ENCODE measurements at regions not wholly inside any gene's neighbourhood (a gene's known extent, or its start where the extent isn't known, plus 50 kb on each side); places are given as distances from the start of the nearest gene placed in this dataset.

DNA sequence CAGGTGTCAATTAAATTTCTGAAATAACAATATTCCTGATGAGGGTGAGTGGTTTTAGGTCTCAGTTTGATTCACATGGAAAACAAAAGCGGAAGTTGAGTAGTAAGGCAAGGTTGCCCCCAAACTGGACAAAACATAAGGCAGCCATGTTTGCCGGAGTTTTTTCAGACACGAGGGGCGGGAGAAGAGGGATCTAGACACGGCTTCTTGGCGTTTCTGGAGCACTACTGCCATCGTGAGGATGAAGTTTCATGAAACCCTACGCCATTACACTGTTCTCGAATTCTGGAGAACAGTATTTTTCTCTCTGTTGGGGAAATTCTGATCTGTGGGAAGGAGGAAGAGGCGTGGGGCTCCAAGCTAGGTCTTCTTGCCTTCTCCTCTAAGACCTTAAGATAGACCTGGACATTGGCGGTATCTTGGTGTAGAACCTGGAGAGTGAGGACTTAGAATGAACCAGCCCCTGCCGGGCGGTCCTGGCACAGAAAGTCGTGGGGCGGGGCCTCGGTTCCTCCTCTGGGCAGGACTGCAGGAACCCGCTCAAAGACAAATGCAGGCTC is 160.3 kb downstream of the OR13H1 start:
- DNase-seq = no peak

- DNase-seq = no peak
These were observed 165.7 kb downstream of the OR13H1 start for GRCh38 chrX:131709553-131709952.

- no peak for DNase-seq
These were observed 167.6 kb downstream of the OR13H1 start for GRCh38 chrX:131711478-131711867.

GRCh38 chrX:131723646-131724045 is 179.8 kb downstream of the OR13H1 start:
- no peak for DNase-seq

DNA sequence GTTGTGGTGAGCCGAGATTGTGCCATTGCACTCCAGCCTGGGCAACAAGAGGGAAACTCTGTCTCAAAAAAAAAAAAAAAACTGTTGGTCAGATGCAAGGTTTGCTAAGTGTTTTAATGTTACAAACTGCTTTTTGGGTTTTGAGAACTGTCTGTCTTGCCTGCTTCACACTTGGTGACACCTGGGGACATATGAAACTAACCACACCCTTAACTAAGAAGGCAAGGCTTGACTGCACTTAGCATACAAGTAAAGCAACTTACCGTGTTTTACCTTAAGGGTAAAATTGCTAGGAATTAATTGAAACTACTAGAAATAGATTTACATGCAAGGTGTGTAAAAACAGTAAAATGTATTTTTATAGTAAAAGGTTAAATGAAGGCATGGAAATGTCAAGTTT is 180.4 kb downstream of the OR13H1 start:
- no peak for DNase-seq

- DNase-seq = no peak
These were observed 181.3 kb downstream of the OR13H1 start for GRCh38 chrX:131725001-131725654.

- DNase-seq = no peak
These were observed 183.9 kb downstream of the OR13H1 start for GRCh38 chrX:131727778-131728177.

DNA sequence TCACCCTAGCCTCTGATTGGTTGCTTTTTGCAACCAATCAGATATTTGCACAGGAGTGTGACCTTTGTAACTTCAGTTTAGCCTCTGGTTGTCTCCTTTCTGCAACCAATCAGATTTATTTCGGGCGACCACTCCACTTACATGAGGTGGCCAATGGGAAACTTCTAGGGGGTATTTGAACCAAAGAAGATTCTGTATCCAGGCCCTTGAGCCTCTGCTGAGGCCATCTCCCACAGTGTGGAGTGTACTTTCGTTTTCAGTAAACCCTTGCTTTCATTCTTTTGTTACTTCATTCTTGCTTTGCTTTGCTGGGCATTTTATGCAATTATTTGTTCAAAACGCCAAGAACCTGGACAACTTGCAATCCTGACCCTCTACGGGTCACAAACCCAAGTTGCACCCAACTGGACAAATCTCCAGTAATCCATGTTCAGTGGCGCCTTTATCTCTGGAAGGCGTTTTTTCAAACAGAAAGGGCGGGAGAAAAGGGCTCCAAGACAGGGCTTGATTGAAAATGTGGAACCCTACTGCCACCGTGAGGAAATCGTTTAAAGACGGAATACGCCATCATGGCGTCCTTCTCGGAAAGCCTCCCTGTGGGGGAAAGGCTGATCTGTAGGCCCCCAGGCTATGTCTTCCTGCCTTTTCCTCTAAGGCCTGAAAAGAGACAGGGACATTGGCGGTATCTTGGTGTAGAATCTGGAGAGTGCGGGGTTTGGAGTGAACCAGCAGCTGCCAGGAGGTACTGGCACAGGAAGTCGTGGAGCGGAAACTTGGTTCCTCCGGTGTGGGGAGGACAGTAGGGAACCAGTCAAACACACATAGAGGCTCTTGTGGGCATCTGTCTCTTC is 184.6 kb downstream of the OR13H1 start:
- no peak for DNase-seq

DNA sequence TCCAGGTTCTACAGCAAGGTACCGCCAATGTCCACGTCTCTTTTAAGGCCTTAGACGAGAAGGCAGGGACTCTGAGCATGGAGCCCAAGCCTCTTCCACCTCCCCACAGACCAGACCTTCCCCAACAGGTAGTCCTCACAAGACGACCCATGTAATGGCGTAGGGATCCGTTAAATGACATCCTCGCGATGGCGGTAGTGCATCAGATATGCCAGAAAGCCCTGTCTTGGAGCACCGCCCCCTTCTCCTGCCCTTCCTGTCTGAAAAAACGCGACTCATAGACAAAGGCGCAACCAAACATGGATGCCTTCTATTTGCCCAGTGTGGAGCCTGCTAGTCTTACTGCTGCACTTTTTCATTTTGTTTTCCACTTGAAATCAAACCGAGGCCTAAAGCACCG is 185.4 kb downstream of the OR13H1 start:
- DNase-seq = no peak

DNA sequence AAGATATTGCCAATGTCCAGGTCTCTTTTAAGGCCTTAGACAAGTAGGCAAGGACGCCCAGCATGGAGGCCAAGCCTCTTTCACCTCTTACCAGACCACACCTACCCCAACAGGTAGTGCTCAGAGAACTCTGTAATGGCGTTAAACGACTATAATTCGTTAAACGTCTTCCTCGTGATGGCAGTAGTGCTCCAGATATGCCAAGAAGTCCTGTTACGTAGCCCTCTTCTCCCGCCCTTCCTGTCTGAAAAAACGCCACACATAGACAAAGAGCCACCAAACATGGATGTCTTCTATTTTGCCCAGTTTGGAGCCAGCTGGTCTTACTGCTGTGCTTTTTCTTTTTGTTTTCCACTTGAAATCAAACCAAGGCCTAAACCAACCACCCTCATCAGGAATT is 190.7 kb downstream of the OR13H1 start:
- DNase-seq = no peak

DNA sequence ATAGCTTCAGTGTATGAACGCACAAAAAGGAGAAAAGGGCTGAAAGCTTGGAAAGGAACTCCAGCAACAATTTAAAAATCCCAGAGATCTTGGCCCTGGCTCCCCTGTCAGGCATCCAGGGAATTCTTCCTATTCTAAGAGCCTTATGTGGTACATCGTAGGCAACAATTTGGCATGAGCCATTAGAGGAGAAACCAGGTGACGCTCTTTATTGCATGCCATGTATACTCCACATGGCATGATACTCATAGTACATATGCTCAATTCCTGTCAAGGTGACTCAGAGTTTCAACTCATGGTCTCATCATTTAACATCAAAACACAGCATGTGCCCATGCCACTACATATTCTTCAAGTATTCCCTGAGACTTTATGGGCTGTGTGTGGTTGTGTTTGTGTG is 191.3 kb downstream of the OR13H1 start:
- DNase-seq = no peak

GRCh38 chrX:131739823-131740222 is 195.9 kb downstream of the OR13H1 start:
- DNase-seq = peak; percentile 1

GRCh38 chrX:131741103-131741581 is 197.3 kb downstream of the OR13H1 start:
- no peak for DNase-seq

DNA sequence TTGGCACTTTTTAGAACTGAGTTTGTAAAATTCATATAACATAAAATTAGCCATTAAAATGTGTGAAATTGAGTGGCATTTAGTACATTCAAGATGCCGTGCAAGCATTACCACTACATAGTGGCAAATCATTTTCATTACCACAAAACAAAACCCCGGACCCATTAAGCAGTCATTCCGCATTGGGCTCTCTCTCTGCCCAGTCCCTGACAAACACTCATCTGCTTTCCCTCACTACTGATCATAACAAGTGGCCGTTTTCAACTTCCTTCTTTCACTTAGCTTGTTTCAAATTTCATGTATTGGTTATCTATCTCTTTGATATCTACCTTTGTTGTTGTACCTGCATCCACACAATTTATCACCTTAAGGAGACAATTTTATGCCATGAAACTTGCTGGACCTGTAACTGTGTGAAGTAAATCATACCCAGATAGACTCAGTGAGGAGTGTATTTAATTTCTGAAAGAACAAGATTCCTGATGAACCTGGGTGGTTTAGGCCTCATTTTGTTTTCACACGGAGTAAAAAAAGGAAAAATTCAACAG is 202.1 kb downstream of the OR13H1 start:
- DNase-seq = no peak

- no peak for DNase-seq
These were observed 202.7 kb downstream of the OR13H1 start for GRCh38 chrX:131746491-131746968.

DNA sequence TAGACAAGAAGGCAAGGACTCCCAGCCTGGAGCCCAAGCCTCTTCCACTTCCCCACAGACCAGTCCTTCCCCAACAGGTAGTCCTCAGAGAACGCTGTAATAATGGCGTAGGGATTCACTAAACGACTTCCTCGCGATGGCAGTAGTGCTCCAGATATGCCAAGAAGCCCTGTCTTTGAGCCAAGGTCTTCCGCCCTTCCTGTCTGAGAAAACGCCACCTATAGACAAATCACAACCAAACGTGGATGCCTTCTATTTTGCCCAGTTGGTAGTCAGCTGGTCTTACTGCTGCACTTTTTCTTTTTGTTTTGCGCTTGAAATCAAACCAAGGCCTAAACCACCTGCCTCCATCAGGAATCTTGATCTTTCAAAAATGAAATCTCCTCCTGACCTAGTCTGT is 203.3 kb downstream of the OR13H1 start:
- DNase-seq = no peak

DNA sequence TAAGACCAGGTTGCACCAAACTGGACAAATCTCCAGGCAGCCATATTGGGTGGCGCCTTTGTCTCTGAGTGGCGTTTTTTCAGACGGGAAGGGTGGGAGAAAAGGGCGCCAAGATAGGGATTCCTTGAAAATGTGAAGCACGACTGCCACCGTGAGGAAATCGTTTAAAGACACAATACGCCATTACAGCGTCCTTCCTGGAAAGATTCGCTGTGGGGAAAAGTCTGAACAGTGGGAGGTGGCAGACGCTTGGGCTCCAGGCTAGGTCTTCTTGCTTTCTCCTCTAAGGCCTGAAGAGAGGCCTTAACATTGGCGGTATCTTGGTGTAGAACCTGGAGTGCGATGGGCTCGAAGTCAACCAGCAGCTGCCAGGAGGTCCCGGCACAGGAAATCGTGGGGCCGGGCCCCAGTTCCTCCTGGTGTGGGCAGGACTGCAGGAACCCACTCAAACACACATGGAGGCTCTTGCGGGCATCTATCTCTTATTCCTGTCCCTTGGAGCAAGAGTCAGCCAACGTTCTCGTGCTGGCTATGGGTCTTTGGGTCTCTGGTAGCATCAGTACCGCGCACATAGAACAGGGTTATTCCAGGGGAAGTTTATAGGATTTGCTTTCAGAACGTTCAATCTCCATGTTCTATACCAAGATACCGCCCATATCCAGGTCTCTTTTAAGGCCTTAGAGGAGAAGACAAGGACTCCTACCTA is 208.8 kb downstream of the OR13H1 start:
- DNase-seq = no peak

DNA sequence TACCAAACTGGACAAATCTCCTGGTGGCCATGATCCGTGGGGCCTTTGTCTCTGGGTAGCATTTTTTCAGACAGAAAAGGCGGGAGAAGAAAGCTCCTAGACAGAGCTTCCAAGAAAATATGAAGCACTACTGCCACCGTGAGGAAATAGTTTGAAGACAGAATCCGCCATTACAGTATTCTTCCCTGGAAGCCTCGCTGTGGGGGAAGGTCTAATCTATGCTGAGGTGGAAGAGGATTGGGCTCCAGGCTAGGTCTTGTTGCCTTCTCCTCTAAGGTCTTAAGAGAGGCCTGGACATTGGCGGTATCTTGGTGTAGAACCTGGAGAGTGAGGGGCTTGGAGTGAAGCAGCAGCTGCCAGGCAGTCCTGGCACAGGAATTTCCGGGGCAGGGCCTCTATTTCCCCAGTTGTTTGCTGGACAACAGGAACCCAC is 218.9 kb downstream of the OR13H1 start:
- no peak for DNase-seq

DNA sequence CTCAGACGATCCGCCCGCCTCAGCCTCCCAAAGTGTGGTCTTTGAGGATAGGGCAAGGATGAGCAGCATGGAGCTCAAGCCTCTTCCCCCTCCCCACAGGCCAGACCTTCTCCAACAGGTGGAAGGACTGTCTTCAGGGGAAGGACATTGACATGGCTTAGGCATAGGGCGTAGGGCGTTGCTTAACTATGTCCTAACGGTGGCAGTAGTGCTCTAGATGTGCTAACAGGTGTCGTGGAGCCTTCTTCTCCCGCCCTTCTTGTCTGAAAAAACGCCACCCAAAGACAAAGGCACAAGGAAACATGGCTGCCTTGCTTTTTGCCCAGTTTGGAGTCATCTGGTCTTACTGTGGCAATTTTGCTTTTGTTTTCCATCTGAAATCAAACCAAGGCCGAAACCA is 219.8 kb downstream of the OR13H1 start:
- no peak for DNase-seq

- DNase-seq = no peak
These were observed 220.3 kb downstream of the OR13H1 start for GRCh38 chrX:131764216-131764615.

- DNase-seq = no peak
These were observed 234.7 kb downstream of the OR13H1 start for GRCh38 chrX:131778269-131779218.

GRCh38 chrX:131779306-131779705 is 235.4 kb downstream of the OR13H1 start:
- no peak for DNase-seq

All from suppressor macrophage treated with lipopolysaccharide for 4 hours (primary cell).